Stimulated activated CD4-positive, alpha-beta T cell treated with anti-CD3 and anti-CD28 coated beads, Interleukin-1b, Interleukin-23, amount 100 ng/mL, for 1 hour (primary cell): ENCODE measurements at regions not wholly inside any gene's neighbourhood (a gene's known extent, or its start where the extent isn't known, plus 50 kb on each side); places are given as distances from the start of the nearest gene placed in this dataset.

Experiments used
- DNase-seq, 2 donors: peaks; one replicate each; pipeline ENCODE4 v3.0.0-alpha.2; 2020; ENCODE audit warnings: low read depth in 2 of 2

- no peak for DNase-seq
These were observed 217.7 kb upstream of the DCN start for GRCh38 chr12:91400271-91400670.

DNA sequence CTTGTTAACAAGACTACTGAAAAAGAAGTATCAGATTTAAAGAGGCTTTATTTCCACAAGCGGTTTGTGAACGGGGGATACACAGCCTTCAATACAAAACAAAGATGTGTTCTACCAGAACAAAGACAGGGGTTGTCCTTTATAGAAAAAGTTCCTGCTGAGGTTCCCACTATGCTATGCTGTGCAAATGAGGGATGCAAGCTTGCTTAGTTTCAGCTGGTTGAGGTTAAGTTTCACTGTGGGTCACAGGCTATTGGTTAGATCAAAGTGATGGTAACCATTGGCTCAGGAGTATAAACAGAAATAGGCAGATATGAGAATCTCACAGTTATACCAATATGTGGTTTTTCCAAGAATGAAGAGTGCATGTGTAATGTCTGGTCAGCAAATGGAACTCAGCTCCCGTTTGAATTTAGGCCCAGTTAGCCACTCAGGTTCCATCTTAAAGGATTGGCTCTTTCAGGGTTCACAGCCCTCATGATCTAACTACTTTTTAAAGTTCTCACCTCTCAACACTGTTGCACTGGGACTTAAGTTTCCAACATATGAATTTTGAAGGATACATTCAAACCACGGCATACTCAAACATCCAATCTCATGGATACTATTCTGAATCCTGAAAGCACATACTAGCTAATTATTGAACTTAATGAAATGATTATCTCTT lies 215.4 kb upstream of the DCN start:
- DNase-seq, result no peak

DNA sequence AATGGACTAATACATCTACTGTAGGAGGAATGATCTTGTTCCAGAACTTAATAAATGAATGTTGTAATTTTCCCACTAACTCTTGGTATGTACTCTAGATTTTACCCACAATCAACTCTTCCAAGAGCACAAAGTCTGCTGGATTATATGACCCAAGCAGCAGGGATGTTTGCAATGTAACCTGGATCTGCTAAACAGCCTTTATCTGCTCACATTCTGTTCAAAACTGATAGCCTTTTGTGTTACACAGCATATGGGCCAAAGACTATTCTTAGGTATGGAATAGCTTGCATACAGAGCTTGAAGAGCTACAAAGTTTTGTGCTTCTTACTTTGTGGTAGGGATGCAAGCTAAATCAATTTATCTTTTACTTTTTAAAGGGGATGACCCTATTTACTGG lies 213.7 kb upstream of the DCN start:
- DNase-seq, result no peak

GRCh38 chr12:91395628-91396135 lies 213.1 kb upstream of the DCN start:
- DNase-seq, result no peak

DNA sequence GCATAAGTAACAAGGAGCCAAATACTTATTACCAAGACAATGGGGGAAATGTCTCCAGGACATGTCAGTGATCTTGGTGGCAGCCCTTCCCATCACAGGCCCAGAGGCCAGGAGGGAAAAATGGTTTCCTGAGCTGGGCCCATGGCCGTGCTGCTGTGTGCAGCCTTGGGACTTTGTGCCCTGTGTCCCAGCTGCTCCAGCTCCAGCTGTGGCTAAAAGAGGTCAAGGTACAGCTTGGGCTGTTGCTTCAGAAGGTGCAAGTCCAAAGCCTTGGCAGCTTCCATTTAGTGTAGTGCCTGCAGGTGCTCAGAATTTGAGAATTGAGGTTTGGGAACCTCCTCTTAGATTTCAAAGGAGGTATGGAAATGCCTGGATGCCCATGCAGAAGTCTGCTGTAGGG lies 212.3 kb upstream of the DCN start:
- DNase-seq, result no peak

GRCh38 chr12:91388573-91388972 lies 206.0 kb upstream of the DCN start:
- no peak for DNase-seq

- no peak for DNase-seq
These were observed 205.0 kb upstream of the DCN start for GRCh38 chr12:91387461-91388134.

DNA sequence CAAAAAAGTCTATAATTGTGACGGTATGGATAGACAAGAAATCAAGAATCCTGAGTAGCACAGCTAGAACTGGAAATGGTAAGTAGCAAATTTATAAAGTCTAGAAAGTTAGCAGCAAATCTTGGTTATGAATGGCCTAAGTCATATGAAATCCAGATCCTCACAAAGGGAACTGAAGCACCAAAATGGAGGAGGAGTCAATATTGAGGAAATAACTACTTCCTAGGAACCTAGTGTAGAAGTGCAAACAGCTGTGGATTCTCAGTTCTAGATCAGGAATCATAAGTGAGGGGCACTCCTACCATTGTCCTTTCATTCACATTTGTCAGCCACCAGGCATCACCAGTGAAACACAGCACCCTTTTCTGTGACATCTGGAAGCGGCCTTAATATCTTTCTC lies 202.2 kb upstream of the DCN start:
- no peak for DNase-seq

DNA sequence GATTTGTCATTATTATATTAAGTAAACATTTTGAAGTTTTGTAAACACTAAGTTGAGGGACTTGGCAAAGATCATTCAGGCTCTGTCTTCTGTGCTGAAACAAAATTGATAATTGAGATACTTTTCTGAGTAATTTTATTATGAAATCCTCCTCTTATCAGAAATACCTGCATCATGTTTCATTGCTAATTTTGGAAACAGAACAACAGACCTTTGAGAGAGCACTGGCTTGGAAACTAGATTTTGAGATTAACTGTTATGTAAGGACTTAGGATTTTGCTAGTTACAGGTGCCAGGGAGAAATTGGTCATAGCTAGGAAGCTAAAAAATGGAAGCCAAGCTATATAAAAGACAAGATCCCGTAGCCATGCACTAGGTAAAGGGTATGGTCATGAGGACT lies 201.7 kb upstream of the DCN start:
- no peak for DNase-seq

DNA sequence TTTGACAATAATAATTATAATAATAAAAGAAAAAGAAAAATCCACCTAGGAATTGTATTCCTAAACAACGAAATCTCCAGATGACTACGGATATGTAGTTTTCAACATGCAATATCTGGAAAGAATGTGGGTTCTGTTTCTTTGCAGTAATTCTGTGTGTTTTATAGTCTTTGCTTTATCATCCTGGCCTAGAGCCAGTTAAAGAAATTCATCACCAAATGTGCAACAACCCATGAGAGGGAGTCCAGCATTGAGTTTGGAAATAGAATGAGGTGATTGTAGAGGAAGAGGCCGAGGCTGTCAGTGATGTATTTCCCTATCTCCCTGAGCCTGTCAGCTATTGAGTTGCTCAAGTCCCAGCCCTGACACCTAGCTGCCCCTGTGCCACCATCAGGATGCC lies 200.5 kb upstream of the DCN start:
- no peak for DNase-seq

GRCh38 chr12:91382081-91382543 lies 199.5 kb upstream of the DCN start:
- peak; percentile 73 to 82 for DNase-seq

DNA sequence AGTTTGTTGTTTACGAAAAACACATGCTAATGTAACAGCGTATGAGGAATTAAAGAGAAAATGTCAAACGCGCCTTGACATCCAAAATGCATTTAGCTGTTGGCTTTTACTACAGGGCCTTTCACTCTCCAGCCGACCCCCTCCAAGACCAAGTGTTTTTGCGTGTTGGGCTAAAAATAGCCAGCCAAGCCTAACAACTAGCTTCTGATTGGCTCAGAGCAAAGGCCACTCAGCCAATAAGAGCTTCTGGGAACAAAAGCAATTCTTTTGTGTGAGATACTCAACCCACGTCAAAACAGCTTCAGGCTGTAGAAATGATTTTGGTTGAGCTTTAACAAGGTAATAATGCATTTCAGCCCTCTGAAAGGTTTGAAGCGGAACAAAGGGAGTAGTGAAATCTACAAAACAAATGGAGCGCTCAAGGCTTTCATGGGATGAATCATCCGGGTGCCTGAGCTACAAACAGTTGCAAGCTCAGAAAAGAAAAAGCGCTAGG lies 198.7 kb upstream of the DCN start:
- DNase-seq, result no peak

GRCh38 chr12:91380631-91381030 lies 198.0 kb upstream of the DCN start:
- no peak for DNase-seq

DNA sequence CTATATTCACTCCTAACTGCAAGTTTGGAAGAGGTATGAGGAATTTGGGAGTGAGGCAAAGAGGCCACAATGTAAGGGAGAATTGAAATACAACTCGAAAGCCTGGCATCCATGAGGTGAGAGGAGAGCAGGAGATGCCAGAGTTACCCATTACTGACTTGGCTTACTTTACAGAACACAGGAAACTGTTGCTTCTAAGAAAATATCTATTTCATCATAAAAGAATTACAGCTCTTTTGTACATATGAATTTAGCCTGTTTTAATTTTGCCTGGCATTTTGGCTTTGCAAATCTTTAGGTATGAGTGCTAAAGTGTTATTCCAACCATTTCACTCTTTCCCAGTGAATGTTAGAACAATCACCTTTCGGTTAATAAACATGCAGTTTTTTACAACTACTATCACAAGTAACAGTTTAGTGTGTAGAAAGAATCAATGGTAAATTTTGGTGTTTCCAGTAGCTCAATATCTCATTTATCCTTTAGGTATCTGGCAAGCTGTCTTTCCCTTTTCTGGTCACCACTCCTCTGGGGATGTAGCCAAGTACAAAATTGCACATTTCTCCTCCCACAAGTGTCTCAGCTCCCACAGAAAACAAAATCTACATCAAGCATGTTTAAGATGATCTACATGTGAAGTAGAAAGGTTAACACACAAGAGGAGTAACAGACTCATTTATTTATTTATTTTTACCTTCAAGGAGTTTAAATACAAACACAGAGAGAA lies 196.6 kb upstream of the DCN start:
- DNase-seq, result no peak

GRCh38 chr12:91377436-91377835 lies 194.8 kb upstream of the DCN start:
- DNase-seq, result no peak

DNA sequence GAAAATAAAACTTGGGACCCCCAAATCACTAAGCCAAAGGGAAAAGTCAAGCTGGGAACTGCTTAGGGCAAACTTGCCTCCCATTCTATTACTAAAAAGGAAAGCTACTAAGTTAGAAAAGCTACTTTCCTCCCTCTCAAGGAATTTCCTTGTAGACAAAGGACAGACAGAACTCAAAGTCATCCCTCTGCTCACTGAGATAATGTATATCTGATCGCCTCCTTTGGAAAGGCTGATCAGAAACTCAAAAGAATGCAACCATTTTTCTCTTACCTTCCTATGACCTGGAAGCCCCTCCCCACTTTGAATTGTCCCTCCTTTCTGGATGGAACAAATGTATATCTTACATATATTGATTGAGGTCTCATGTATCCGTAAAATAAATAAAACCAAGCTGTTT lies 190.5 kb upstream of the DCN start:
- DNase-seq, result no peak

GRCh38 chr12:91370086-91370868 lies 187.7 kb upstream of the DCN start:
- no peak for DNase-seq

DNA sequence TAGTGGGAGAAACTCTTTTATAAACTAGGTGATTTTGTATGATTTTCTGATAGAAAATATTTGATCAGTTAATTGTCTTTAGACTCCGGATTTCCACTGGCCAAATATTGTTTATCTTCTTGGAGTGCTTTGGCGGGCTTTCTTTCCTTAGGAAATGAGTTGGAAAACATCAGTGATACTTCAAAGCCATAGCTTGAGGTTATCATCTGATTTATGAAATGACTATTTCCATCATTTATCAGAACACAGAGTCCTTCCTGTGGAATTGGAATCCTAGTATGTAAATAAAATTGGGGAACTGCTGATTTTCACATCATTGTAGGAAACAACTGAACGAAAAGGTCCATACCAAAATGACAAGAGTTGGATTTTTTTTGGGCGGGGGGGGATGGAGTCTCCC lies 186.0 kb upstream of the DCN start:
- no peak for DNase-seq

DNA sequence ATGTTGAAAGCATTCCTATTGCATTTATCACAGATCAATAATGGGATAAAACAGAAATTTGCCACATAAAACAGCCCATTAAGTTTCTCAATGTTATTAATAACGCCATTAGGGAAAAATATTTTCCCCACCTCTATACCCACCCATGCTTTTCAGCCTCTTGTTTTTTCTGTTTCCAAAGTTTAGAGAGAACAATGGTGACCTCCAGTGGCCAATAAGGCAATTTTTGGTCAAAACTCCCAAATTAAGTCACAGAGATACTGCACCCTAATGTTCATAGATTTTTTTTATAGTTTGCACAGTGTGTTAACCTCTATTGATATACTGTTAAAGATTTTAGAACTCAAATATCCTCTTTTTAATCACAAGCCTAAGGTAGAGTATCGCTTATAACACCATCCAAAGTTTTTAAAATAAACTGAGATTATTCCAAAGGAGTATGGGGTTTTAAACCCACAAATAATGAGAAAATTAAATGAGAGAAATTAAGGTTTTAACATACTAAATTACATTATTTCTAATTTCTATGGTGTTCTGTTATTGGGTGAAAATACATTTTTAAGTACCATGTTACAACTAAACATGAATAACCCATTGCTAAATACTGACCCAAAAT lies 184.7 kb upstream of the DCN start:
- DNase-seq, result no peak

DNA sequence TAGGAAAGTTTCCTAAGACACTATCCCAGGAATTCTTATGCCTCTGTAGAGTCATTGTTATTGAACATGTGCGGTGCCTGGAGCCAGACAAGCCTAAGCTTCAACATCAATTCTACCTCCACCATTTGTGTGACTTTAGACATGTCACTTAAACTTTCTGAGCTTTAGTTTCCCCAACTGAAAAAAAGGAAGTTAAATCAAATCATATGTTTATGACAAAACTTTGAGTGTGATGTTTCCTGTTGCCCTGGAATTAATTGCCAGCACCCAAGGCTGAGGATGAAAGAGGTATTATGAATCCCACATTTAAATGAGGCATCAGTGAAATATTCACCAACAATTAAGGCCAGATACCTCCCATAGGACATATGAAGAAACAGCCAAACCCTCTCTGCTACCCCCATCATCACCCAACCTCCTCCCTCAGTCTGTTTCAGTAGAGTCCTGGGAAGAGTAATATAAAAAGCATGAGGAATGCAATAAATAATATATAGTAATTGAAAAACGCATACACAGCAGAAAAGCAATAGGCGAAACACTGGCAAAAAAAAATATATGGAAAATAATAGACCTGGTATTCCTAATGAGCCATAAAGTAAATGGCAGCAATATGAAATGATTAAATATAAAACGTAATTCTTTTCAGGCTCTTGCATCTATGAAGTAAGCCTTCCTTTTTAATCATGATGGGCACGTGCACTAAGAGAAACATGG lies 182.0 kb upstream of the DCN start:
- DNase-seq, result no peak

DNA sequence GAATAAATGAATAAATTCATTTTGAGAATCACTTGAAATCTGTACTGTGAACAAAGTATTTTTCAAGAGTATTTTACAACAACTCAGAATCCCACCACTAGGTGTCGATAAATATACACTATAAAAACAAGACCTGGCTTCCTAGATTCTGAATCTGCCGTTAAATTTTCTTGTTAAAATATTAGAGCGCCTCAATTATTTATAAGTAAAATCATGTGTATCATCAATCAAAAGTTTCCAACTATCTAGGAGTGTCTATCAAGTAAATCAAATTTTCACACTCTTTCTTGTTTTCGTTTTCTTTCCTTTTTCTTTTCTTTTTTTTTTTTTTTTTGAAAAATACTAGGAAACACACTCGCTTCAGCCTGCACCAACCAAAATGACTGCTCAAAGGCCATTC lies 179.2 kb upstream of the DCN start:
- no peak for DNase-seq
